GM19023 (cell line): ENCODE measurements at regions not wholly inside any gene's neighbourhood (a gene's known extent, or its start where the extent isn't known, plus 50 kb on each side); places are given as distances from the start of the nearest gene placed in this dataset.

ENCODE experiments used
- ATAC-seq: cut with Tn5 transposase; IDR thresholded peaks from one replicate; pipeline ENCODE4 v1.9.1; 2021; ENCODE audit warnings: mild to moderate bottlenecking, moderate library complexity; ENCODE audit not compliant: unreplicated experiment

DNA sequence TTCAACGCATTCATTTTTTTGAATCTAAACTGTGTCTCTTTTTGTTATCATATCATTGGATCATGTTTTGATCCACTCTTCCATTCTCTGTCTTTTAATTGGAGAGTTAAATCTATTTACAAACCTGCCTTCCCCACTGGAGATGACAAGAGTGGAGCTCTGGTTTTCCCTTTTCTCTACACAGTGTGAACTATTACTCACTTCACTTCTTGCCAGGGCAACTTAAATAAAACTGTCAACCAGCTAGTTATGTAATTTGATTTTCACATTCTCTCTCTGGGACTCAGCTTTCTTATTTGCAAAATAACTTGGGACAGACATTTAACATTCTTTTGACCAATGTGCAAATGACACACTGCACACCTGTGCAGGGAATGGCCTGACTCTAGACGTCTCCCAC lies 230.8 kb upstream of the CST7 start:
- no peak for ATAC-seq

DNA sequence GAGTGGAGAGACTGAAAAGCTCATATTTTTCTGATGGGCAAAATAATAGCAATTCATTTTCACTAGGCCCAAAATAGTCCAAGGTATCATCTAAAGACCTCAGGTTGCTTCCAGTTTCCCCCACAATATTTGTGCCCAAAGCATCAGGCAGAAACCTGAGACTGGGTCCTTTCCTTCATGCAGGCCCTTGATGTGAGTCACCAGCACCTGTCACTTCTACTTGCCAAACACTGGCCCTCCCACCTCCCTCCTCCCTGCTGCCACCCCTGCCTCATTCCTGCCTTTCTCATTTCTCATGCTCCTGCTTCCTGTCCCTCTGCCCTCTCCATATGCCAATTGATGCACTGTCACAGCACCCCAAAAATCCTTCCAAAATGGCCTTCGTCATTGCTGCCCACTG lies 230.4 kb upstream of the CST7 start:
- no peak for ATAC-seq

DNA sequence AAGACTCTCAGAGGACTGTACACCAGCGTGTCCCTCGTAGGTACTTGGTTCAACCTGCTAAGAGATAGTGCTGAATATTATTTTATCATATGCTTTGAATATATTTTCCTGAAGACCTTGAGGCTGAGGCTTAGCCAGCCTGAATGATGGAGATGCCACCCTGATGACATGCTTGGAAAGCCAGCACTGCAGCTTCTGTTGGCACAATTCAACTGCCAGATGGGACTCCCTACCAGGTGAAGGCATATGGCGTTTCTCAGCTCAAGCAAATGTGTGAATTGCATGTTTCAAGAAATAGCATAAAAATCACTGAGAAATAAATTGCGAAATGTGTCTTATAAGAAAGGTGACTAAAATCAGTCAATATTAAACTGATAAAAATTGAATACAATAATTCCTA lies 228.1 kb upstream of the CST7 start:
- no peak for ATAC-seq

DNA sequence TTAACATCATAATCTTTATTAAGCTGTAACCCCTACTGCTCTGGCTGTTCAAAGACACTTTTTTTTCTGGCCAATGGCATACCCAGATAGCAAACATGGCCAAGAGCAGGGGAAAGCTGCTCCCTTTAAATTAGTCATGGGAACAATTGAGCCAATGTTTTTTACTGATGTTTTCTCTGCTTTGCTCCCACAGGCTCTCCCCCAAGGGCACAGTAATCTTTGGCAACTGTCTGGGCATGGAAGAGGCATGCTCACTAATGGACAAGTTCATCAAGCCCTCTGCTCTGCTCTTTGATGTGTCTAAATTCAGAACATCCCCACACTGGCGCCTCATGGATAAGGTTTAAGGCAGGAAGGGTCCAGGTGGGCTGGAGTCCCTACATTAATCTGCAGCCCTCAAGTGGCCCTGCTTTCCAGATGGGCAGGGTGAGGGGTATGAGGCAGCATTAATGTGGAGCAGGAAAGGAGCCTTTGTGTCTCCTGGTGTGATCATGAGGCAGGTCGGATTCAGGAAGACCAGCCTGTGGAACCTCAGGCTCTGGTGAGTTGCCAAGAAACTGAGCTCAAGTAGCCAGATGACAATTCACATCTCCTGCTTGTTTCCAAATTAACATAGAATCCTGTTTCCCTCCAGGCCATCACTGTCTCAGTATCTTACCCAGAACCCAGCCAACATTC lies 227.0 kb upstream of the CST7 start:
- no peak for ATAC-seq

DNA sequence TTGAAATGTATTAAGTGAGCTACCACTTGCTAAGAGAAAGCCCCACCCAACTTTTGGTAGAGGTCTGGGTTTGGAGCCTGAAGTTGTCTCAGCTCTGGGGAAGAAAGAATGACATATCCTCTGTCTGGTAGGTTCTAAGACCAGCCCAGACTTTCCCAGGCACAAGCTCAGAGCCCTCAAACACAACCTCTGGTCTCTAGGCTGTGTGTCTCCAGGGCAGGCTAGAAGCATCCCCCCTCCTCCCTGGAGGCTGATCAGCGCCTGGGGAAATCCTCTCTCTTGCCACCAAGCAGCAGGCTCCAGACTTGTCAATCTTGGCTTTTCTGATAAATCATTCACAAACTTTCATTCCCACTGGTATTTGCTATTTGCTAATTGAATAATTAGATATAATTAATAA lies 226.5 kb upstream of the CST7 start:
- ATAC-seq = no peak

DNA sequence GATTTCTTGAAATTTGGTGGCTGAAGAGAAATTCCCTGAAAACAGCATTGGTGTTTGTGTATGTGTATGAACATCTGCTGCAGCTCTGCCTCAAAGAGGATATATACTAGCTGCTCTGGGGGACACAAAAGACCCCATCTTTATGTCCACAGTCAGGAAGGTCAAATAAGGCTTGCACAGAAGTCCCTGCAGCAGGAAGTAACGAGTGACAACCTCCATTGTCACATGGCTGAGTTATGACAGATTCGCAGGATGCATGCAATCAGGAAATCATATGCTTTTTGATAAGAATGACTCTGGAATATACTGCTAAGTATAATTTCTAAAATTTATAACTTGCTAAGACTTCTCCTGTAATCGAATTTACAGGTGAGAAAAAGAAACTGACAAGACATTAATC lies 225.9 kb upstream of the CST7 start:
- ATAC-seq = no peak

DNA sequence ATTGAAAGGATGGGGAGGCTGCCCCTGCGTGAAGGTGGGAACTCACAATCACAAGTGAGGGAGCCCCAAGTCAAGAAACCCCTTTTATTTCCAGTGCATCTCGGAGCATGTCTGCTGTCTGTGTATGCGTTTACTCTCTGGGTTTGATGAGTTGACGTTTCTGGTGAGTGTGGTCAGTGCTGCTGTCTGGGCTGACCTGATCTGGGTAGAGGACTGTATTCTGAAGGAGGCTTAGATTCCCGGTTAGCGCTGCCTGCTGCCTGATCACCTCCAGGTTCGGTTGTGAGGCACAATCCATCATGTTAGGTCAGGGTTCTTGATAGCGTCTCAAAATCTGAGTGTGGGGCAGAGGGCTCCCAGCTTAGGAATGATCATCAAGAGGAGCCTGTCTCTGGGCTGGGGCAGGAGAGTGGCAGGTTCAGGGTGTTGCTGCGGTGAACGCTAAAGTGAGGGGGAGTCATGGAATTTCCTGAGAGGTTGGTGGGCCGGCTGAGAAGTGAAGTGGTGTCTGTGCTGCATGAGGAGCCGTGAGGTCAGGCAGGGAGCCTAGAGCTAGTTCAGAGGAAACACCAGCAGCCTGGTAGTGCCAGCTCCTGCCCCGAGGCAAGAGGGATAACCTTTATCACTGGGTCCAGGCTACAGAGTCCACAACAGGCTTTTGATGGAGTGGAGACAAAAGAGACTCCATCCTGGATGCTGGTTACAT lies 225.3 kb upstream of the CST7 start:
- ATAC-seq = no peak

DNA sequence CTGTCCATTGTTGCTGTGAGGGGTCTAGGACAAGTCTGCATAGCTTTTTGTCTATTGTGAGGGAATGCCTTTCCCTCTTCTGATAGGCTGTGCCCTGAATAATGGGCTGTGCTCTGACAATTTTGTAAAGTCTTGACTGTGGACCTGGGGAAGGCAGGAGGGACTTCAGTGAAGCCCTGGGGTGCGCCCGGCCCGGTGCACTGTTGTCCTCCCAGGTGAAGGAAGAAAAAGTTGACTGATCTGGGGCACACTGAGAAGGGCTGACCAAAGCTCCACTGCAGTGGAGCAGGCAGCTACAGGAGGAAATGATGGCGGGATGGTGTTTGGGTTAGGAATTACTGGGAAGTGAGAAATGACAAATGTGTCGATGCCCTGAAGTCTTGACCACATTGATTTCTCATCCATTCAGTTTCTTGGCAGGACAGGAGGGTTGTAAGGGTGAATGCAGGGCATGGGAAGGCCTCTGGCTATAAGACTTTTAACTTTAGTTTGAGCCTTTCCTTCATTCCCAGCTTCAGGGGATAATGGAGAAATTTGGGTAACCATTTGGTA lies 224.0 kb upstream of the CST7 start:
- no peak for ATAC-seq

DNA sequence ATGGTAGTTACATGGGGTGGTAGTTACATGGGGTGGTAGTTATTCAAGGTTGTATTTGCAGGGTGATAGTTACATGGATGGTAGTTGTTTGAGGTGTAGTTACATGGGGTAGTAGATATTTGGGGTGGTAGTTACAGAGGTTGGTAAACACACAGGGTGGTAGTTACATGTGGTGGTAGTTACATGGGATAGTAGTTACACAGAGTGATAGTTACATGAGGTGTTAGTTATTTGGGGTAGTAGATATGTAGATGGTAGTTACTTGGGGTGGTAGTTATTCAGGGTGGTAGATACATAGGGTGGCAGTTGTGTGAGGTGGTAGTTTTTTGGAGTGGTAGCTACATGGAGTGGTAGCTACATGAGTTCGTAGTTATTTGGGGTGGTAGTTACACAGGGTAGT lies 221.3 kb upstream of the CST7 start:
- ATAC-seq = no peak

DNA sequence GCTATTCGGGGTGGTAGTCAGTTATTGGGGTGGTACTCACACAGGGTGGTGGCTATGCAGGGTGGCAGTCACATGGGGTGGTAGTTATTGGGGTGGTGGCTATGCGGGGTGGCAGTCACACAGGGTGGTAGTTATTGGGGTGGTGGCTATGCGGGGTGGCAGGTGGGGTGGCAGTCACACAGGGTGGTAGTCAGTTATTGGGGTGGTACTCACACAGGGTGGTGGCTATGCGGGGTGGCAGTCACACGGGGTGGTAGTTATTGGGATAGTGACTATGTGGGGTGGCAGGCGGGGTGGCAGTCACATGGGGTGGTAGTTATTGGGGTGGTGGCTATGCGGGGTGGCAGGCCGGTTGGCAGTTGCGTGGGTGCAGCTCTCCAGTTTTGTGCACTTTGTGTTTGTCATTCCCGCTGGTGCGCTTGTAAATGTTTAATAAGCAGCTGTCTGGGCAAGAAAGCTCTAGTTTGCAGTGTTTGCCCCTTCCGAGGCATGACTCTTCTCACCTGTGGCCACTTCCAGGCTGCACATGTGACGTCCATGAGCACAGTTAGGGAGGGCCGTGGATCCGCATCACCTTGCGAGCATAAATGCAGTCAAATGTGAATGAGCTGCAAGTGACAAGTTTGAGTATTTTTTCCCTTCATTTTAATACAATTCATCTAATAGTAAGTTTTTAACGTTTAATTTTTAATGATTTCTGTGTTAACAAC lies 219.0 kb upstream of the CST7 start:
- no peak for ATAC-seq

DNA sequence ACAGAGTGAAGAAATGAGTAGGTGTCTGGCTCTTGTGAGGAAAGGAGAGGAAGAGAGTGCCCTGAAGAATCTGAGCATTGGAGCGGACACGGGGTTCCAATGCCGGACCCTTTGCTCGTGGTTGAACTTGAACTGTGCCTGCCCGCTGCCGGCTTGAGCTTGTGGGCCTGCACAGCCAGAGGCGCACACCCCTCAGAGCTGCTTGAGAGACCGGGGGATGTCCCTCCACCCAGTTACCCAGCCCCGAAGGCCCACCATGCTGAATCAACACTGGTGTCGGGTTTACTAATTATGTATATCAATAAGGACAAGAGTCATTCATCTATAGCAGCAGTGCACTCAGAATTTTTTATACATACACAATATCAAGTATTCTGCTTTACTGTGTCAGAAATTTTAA lies 218.3 kb upstream of the CST7 start:
- ATAC-seq = no peak

DNA sequence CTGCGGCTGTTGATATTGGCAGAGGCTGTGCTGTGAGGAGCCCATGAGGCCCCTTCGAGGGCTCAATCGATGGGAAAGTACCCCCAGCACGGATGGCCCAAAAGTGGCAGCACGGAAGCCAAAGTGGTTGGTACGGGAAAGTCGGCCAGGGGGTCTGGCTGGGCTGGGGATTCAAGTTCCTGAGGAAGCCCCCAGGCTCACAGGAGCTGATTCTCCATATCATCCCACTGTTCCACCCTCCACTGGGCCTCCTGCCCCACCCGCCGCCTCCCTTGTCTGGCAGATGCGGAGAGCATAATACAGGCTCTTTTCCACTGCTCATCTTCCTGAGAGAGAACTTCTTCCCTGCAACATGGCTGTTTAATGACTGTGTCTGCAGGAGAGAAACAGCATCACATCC lies 217.8 kb upstream of the CST7 start:
- no peak for ATAC-seq

DNA sequence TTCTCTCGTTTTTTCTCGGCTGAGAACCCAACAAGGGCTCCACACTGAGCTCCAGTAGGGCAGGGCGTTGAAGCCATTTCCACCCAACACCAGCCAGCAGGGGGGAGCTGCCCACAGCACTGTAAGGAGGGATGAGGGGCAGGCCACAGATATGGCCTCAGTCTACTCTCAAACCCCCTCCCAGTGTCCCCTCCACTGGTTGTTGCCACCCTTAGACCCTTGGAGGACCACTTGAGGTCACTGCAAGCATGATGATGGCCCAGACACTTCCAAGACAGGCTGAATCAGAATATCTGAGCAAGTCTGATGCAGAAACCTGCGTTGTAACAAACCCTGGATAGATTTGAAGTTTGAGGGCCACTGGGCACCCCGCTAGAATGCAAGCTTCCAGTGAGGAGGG lies 217.0 kb upstream of the CST7 start:
- no peak for ATAC-seq

DNA sequence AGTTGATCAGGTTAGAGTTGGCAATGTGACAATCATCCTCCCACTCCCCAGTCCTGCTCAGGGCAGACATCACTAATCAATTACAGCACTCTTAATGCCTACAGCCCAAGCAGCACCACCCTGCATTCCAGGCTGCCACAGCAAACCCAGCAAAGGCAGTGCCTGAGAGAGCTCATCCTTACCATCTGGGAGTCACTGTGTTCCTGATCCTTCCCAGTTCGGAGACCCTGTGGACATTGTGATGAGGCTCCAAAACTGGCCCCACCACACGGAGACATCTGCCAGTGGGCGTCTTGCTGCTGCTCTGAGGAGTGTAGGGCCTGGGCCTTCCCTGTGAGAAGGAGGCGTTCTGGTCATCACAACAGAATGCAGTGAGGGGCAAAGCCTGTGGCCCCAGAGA lies 216.5 kb upstream of the CST7 start:
- ATAC-seq = no peak

DNA sequence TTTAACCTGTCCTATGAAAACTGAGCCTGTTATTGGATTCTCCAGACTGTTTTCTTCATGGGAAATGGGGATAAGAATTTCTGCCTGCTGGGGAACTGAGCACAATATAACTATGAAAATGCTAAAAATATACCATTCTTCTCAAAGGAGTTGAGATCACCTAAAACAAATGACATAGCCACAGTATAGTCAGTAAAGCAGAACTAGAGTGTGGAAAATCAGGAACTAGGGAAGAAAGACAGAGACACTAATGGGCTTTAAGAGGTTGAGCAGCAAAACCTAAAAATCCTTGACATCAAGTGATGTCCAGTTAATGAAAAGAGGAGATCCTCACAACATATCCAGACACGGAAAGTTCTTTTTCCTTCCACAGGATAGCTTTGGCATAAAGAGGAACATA lies 215.7 kb upstream of the CST7 start:
- no peak for ATAC-seq

DNA sequence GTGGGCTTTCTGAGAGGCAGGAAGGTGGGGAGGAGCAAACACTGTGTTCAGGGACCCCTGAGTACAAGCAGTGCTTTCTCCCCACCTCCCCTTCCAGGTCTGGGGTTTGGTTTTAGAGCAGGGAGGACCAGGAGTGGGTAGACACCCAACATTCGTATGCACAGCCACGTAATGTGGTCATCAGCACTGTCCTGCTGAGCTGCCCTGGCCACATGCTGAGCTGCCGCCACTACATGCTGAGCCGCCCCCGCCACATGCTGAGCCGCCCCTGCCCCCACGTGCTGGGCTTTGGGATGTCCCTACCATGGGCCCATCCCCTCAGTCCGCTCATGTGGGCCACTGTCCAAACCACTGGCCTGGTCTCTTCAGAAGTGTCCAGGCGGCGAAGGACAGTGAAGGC lies 214.9 kb upstream of the CST7 start:
- no peak for ATAC-seq

DNA sequence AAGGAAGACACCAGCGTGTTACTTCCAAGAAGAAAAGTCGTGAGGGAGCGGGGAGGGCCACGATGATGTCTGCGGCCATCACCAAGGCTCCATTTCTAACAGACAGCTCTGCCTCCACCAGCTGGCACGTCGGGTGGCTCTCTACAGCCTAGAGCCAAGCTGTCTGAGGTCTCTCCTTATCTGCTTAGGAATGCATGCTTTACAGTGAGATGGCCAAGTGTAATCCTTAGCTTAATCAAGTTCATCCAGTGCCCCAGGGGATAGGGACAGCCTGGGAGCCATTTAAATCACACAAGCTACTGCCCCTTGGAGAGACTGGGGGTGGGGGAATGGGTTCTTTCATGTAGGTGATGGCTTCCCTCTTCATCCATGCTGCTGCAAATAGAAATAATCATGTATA lies 213.8 kb upstream of the CST7 start:
- no peak for ATAC-seq

DNA sequence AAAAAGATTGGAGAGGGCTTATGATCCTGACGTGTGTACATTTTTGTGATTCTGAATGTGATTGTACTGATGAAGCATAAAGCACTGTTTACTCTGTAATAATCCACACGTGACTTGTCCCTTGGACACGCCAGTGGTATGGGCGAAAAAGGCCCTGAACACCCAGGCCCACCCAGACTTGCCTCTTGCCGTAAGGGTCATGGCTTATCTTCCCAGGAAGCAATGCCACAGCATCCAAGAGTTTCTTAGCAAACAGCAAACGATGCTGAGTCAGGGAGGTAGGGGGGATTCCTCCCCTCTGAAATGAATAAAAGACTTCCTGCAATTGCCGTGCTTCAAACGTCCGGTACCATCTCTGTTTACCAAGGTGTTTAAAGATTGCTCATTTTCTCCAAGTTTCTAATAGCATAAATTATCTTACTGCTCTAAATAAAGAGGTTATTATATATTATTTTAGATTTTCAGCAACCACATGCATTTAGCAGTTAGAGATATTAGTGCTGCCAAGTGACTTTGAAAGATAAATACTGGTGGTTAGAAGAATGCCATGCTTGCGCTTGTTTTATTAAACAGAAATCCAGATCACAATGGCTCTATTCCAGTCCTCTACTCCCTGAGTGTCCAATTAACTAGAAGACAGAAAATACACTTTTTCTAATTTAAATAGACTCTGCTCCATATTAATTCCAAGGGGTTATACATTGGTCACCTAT lies 212.8 kb upstream of the CST7 start:
- ATAC-seq = no peak

DNA sequence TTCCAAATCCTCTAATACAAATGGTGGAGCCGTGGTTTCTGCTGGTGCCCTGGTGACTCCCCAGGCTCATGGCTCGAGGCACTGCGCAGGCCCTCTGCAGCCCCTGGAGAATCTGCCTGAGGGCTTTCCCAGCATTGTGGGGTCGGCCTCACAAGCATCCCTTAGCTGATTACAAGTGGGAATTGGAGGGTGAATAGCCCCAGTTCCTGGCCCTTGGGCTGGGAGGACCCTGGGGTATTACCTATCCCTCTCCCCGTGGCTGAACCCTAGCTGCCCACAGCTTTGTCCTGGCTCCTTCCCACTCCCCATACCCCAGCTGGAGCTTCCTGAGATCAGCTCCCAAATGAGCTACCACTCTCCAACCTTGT lies 212.2 kb upstream of the CST7 start:
- ATAC-seq = no peak

DNA sequence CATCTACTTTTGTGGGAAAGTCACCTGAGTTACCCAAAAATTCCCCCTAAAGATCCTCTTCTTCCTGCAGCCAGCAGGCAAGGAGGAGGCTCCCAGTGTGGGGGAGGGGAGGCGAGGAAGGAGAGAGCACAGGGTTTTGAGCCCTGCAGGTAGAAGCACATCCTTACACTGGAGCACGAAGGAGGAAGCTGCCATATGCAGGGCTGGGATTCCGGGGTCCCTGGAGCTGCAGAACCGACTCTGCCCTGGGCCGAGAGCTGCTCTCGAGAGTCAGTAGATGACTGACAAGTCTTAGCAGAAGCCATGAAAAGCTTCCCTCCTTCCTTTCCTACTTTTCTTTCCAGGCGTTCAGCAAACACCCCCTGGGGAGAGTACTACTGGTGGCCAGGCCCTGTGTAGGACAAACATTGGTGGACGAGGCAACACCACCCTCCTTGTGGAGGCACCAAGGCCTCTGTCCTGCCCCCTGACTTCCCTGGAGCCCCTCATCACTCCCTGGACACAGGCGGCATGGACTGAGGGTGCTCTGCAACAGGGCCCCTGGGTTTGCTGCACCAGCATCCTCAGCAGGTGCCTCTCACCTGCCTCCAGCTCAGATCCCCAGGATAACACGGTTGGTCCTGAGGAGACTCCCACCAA lies 211.7 kb upstream of the CST7 start:
- ATAC-seq = no peak
